ENCODE measurements at regions not wholly inside any gene's neighbourhood (a gene's known extent, or its start where the extent isn't known, plus 50 kb on each side); places are given as distances from the start of the nearest gene placed in this dataset.

DNA sequence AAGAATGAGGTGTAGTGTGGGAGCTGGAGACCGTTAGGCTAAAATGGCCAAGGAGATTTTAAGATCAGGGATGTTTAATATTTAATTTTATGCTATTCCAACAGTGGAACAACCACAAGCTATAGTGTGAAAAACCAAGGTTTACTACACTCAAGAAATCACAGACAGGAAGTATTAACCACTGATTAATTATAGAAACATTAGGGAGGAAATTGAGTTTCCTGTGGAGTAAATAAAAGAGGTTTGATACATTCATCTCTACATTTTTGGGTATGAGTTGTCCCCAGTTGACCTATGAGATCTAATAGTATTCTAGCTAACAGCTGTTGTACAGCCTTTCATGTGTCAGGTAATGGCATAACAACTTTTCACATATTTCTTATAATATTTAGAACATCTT, 103.7 kb upstream of the MPDZ start:
- TF ChIP-seq, protein P1, sequence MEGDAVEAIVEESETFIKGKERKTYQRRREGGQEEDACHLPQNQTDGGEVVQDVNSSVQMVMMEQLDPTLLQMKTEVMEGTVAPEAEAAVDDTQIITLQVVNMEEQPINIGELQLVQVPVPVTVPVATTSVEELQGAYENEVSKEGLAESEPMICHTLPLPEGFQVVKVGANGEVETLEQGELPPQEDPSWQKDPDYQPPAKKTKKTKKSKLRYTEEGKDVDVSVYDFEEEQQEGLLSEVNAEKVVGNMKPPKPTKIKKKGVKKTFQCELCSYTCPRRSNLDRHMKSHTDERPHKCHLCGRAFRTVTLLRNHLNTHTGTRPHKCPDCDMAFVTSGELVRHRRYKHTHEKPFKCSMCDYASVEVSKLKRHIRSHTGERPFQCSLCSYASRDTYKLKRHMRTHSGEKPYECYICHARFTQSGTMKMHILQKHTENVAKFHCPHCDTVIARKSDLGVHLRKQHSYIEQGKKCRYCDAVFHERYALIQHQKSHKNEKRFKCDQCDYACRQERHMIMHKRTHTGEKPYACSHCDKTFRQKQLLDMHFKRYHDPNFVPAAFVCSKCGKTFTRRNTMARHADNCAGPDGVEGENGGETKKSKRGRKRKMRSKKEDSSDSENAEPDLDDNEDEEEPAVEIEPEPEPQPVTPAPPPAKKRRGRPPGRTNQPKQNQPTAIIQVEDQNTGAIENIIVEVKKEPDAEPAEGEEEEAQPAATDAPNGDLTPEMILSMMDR (conservative IDR thresholded peaks at IDR 0.05; ENCODE audit: low read length) = no peak
- TF ChIP-seq EZH2phosphoT487 (IDR thresholded peaks at IDR 0.05; ENCODE audit: borderline replicate concordance, low read depth, low read length) = no peak

Measured in OCI-LY7 (cell line).